GM19438 (cell line): ENCODE measurements at regions not wholly inside any gene's neighbourhood (a gene's known extent, or its start where the extent isn't known, plus 50 kb on each side); places are given as distances from the start of the nearest gene placed in this dataset.
"Not testable (repeated sequence)": the region's sequence is repeated elsewhere in the genome, so short reads cannot be mapped to it uniquely, and the experiment has no call there.

ENCODE experiments used
- ATAC-seq: cut with Tn5 transposase; IDR thresholded peaks from one replicate; pipeline ENCODE4 v1.9.1; 2021; ENCODE audit warnings: low read depth; ENCODE audit not compliant: unreplicated experiment

DNA sequence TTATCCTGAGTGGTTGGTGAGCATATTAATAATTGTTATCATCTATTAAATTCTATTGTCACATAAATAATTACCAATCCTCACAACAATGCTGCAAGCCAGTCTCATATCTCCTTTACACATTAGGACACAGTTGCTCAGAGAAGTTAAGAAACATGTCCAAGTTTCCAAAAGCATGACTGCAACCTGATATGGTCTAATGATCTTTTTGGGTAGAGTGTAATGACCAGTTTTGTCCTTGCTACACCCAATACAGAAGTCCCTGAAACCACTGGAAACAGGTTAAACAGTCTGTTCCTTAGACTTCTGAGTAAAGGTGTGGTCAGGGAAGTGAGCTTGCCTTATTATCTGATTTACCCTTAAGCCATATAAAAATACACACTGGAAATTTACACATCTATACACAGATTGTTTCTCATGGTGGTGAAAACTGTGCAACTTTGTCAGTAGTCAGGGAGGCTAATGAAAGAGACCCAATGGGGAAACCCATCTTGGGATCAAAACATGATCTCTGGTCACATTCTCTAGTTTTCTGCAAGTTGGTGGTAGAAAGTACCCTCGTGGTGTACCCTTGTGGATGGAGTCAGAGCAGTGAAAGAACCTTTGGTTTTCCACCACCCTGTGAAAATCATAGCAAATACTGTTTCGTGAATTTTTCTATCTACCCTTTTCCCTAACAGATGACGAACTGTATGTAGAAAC lies 146.0 kb upstream of the KLF12 start:
- no peak for ATAC-seq

DNA sequence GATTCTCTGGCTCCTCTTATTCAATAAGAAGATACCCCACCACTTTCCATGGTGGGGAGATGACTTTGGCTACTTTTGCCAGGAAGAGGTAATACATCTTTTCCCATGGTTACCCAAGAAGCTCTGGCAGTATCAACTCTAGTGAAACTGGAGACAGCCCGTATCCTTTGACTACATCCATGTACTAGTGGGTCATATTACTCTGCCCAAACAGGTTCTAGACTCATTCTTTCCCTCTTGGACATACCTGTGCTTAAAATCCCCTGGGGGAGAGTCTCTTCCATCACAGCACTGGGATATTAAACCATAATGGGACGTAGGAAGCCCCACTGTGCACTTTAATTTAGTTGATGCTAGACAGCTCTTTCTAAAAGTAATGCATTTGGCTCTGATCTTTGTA lies 144.7 kb upstream of the KLF12 start:
- no peak for ATAC-seq

DNA sequence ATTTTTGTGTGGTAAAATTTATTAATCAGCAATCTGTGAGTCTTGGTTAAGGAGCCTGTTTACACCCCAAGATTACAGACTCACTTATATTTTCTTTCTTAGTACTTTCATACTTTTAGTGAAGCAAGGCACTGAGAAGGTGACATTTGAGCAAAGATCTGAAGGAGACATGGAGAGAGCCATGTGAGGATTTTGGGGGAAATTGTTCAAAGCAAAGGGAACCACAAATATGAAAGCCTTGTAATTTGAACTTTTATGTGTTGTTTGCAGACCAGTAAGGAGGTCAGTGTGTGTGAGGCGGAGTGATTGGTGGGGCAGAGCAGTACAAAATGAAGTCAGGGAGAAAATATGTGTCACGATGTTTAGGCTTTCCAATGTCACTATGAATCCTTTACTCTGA lies 140.7 kb upstream of the KLF12 start:
- ATAC-seq = no peak

DNA sequence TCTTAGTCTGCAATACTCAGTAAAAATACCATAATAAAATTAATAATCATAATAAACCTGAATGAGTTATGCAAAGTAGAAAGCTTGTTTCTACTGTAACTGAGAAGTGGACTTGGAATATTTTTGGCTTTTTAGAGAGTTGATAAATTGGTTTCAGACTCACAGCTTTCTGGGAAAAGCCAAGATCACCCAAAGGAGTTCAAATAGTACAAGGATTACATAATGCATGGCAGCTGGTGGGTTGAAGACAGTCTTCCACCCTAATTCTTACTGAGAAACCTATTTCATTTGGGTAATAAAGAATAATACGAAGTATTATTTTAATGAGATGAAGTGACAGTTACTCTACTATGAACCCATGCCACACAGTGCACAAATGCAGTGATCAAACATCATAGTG lies 139.4 kb upstream of the KLF12 start:
- no peak for ATAC-seq

DNA sequence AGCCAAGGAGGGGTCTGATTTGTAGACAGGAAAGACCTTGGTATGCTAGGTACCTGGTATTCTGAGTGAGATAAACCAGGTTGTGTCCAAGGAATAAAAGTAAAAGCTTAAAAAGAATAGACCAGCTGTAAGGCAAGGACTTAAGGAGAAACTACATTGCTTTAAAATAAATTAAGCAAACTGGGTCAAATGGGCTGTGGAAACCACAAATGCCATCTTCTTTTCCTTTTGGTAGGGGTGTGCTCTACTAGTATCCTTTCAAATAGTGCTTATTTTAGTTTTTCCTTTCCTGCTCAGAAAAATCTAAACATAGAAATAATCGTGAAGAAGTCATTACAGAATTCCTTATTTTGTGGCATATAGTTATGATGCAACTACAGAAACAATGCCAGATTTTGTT lies 138.6 kb upstream of the KLF12 start:
- no peak for ATAC-seq

DNA sequence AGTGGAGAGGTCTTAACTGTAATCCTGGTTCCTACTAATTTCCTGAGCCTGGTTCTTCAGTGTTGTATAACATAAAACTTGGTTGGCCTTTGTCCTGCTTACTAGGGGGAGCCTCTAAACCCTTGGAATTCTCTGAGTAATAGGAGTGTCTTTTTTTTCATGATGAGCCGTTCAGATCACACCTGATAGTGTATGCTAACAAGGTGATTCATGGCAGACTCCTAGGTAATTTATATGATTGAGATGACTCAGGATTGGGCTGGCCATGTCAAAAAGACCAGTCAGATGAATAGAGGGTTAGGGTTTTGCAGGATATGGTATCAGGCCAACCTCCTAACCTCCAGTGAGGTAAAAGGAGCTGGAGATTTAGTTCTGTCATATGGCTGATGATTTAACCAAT lies 135.8 kb upstream of the KLF12 start:
- ATAC-seq = no peak

DNA sequence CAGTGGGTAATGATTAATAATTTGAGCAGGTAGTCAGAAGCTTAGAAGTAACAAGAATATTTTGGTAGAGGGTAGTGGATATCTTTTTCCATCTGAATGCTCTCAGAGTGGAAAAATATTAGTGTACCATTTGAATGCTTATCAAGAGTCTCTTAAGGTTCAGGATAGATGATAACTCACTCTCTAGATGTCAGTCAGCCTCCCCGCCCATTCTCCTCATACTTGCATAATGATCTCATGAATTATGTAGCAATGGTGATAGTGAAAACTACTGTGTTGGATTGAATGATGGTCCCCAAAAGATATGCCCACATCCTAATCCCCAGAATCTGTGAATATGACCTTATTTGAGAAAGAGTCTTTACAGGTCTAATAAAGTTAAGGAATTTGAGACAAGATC lies 132.7 kb upstream of the KLF12 start:
- ATAC-seq = no peak

DNA sequence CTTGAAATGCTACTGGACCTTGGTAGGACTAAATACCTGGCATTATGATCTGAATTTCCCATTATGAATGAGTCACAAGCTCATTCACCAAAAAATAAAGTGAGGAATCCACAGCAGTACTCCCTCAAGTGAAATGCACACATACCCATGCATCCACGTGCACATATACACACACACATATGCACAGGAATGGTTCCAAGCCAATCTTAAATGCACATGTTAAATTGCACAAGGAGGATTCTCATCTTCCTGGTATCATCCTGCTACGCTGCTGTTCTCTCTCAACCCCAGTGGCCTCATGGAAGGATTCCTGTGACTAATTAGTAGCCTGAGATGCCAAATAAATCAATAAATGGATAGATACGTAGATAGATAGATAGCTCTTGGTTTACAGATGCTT lies 132.1 kb upstream of the KLF12 start:
- no peak for ATAC-seq

DNA sequence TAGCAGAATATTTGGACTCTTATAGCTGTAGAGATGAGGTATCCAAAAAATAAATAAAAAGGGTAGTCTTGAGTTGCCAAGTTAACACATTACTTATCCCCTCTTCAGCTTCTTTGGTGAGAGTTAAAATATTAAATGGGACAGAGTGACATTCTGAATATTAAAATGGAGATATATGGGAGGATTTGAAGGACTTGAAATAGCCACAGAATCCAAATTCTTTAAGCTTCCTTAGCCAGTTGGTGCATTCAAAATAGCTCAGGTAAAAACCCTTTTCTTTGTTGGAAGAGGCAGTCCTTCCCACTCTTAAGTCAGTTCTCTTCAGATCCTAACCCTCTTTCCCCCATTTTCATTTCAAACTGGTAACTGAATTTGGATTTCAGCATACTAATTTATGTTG lies 130.1 kb upstream of the KLF12 start:
- no peak for ATAC-seq

DNA sequence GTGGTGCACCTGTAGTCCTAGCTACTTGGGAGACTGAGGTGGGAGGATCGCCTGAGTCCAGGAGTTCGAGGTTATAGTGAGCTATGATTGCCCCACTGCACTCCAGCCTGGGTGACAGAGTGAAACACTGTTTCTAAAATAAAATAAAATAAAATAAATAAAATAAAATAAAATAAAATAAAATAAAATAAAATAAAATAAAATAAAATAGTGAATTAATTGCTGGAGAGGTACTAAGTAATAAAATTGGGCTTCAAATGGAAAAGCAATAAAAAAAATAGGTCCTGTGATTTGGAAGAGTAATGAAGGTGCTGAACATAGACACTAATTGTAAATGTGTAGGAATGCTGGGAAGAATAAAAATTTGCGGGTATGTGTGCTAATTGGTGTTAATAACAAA lies 126.2 kb upstream of the KLF12 start:
- ATAC-seq = not testable (repeated sequence)

DNA sequence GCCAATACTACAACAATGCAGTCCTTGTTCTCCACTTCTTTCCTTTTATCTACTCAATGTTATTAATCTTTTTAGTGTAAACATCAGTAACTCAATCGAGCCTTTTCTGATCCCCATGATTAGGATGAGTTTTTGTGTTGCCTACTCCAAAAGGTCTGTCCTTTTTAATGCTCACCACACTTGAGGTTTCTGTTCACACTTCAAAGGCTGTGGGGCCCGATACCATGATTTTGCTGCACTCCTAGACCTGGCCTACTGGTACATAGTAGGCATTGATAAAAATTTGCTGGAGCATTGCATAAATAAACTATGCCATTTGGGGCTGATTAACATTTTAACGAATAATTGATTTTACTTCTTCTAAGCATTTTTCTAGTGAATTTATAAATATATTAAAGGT lies 125.4 kb upstream of the KLF12 start:
- ATAC-seq = no peak

DNA sequence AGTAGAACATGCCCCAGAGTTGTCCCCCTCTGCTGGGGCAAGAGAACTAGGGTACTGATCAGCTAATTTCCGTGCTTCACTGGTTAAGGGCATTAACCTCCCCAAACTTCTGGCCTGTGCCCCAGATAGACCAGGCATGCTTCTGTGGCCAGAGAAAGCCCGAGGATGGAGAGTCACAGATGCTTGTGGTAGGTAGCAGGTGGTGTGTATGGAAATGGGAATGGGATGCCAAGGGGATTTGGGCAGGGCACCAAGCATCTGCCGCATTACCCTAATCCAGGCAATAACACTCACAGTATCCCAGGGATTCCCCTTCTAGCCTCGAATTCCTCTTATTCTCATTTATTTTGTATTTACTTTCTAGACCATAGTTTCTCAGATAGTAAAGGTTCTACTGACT lies 124.8 kb upstream of the KLF12 start:
- ATAC-seq = no peak

DNA sequence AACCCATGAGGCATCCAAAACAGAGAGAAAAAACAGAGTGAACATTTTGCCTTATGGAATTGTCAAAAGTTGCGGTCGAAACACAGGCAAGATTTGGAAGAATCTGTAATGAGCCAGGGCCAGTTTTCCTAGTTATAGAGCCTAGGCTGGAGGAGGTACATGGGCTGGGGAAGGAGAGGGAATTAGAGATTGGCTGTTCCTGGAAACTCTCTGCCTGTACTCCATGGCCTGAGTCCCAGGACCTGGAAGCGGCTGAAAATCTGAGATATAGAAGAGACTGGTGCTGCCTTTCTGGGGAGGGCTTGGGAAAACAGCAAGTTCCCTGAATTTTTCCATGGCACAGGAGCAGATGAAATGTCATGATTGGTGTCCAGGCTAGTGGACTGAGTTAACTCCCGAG lies 122.8 kb upstream of the KLF12 start:
- ATAC-seq = no peak

DNA sequence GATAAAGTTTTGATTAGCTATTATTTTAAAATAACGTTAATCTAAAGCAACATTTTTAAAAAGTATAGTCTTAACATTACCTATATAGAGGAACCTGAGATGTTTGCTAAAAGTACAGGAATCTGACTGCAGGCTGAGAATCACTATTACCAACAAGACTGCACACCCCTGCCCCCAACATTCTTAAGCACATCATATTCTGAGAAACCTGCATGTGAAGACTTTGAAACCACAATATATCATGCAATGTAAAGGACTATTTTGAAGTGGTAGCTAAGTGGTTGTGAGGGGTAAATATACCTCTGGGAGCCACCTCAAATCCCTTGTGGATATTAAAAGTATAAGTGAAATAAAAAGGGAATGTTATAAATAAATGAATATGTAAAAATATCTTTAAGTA lies 119.0 kb upstream of the KLF12 start:
- no peak for ATAC-seq

DNA sequence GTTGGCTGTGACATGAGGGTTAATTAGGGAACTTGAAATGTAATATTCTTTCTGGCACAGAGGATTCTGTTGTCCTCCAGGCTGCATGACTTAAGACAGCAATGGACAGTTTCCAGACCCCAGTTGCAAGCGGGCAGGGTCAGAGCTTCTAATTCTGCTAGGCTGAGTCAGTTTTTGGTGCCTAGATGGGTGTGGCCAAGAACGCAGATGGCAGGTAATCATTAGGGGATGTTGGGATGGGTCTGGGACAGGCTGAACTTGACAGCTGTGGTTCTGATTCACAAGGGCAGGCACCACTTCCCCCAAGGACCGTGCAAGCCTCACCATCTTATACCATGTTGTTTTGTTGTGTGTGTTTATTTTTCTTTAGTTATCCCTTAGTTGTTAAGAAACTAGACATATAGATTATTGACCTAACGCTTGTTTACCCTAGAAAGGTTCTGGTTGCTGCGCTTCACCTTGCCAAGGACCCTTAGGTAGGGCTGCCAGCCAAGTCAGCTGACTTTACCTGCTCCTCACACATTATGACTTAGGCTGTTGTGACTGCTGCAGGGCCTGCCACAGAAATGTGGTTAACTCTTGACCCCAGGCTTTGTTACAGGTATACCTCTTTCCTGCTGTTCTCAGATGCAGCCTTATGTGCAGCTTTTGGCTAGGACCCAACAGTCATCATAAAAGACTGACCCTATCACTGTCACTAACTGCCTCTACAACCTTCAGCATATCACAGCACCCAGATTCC lies 117.7 kb upstream of the KLF12 start:
- no peak for ATAC-seq

DNA sequence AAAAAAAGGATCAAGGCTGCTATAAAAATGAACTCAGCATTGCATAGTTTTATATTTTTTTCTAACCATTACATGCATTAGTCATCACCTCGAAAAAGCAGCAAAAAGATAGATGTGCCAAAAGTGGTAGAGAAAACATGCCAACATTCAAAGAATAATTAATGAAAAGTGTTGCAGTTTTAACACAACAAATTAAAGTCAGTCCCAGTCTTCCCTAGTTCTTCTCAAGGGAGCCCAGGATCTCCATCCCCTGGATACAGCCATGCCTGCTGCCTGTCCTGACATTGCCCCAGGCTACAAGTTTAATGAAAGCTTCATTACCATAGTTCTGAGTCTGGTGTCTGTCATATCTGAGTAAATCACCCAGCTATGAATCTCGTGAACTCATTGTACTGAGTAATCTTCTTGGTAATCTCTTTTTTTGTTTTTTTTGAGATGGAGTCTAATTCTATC lies 116.6 kb upstream of the KLF12 start:
- ATAC-seq = no peak

DNA sequence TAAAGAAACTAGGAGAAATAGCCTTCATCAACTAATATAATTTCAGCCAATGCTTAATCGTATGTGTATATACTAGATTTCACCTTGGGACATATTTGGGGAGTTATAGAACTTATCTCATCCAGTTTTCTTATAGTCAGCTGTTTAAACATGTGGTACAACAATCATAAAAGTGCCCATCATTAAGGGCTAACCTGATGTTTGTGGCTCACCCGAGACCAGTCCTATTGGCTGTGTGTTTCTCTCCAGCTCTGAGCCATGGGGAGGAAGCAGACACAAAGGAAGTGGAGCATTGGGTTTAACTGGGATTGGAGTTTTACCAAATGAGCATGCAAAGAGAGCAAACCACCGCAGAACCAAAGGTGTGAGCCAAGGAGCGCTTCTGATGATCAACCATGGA lies 114.3 kb upstream of the KLF12 start:
- ATAC-seq = no peak

DNA sequence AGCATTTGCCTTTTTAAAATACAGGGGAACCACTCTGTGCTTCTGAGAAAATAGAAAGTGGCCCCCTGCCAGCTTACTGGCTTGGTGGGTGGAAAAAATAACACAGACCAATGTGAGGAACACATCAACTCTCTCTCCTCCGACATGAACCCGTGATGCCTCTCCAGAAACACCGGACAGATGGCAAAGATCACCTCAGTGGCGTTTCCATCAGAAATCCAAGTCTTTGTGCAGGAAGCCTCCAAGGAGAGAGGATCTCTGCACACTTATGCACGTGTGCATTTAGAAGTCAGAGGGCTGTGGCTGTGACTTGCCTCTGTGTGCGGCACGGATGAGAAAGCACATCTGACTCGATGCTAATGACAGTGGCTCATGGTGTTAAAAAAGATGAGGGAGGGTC lies 112.3 kb upstream of the KLF12 start:
- ATAC-seq = no peak

DNA sequence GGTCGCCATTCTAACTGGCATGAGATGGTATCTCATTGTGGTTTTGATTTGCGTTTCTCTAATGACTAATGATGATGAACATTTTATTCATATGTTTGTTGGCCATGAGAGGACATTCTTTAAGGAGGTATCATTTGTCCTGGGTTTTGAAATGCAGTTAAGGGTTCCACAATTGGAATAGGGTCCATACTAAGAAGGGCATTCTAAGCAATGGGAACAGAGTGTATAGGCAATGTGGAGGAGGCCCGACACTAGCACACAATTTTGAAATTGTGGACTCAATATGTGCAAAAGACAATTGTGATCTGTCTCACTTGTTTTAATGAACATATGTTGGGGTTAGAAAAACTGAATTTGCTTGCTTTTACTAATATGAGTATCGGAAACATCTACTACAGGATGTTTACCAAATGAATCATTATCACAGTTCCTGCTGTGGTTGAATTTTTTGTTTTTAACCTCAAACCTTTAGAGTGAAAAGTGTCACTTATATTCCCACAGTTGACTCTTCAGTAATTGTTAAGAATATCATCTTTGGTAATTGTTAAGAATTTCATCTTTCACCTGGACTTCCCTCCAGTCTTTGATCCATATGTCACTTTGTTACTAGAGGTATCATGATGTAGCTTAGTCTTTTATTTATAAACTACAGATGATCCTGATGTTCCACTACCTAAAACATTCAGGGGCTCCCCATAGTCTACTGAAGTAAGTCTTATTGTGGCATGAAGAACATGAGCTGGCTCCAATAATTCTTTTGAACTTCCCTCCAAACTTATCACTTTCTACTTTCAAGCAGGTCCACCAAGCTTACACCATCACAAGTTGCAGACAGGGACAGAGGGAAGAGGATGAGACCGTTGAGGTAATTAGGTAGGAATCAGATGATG lies 109.7 kb upstream of the KLF12 start:
- ATAC-seq = no peak

DNA sequence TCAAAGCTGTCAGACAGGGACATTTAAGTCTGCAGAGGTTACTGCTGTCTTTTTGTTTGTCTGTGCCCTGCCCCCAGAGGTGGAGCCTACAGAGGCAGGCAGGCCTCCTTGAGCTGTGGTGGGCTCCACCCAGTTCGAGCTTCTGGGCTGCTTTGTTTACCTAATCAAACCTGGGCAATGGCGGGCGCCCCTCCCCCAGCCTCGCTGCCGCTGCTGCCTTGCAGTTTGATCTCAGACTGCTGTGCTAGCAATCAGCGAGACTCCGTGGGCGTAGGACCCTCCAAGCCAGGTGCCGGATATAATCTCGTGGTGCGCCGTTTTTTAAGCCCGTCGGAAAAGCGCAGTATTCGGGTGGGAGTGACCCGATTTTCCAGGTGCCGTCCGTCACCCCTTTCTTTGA lies 107.1 kb upstream of the KLF12 start:
- ATAC-seq = not testable (repeated sequence)

DNA sequence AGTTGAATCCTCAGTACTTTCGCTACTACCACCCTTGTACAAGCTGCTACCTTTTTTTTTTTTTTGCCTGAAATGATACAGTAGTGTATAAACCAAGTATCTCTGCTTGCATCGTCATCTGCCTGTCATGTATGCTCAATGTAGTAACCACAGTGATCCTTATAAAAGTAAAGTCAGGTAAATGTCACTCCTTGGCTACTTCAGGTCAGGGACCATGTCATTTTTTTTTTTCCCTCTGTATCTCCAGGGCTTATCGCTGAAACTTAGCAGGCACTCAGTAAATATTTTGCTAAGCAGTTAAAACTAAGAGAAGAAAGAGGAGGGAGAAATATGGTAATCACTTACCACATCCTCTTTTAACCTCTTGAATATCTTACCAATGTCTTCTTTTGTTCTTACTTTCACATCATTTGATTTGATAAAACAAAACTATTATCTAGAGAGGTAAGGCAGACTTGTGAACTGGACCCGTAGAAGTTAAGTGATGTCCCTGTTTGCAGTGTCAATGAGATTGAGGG lies 96.8 kb upstream of the KLF12 start:
- ATAC-seq = no peak
